ENCODE measurements at regions not wholly inside any gene's neighbourhood (a gene's known extent, or its start where the extent isn't known, plus 50 kb on each side); places are given as distances from the start of the nearest gene placed in this dataset.
"Not testable (repeated sequence)": the region's sequence is repeated elsewhere in the genome, so short reads cannot be mapped to it uniquely, and the experiment has no call there.

- DNase-seq = no peak
Measured at GRCh38 chr5:15333091-15333490, 166.9 kb upstream of the FBXL7 start.

- no peak for DNase-seq
Measured at GRCh38 chr5:15326932-15327331, 173.0 kb upstream of the FBXL7 start.

DNA sequence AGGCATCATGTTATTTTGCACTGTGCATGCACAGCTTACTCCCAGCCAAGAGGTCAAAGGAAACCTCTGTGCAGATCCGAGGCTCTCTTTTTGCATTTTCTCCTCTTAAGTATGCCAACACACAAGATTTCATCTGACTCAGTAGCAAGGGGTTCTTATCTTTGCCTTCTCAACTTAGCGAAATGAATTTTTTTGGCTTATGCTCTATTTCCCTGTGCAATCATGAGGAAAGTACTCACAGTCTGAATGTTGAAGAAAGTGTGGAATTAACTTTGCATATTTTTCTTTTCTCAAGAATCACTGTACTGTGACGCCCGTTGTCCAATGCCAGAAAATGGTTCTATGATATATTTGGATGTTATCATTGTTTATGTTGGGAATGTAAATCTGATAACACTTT, 173.5 kb upstream of the FBXL7 start:
- DNase-seq = no peak

DNA sequence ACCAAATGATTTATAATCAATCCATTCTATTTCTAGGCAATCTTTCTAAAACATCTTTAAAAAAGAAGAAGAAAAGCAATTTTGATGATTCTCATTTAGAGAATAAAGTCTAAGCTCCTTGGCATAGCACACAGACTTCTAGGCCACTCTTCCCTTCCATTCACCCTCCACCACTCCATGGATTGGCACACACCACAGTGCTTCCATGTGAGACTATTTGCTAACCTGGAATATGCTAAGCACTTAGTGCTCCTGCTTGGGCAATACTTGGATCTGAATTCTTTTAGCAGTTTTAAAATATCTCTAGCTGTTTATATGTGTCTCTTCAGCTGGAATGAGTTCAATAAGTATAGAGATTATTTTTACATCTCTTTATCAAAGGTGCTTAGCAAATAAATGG, 177.6 kb upstream of the FBXL7 start:
- DNase-seq = no peak

DNA sequence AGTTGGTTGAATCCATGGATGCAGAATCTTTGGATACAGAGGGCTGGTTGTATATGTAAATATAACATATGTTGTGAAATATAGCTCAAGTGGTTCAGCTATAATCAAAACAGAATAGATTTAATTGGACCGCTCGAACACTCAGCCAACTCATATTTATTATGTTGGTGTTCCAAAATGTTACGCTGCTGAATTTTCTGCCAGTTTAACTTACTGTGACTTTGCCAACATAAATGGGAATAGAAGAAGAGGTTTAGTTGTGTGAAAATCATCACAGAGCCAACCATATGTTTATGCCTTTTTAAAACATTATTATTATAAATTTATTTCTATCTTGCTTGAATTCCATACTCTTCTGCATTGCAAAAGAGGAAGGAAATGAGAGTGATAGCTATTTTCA, 178.2 kb upstream of the FBXL7 start:
- DNase-seq = no peak

- no peak for DNase-seq
Measured at GRCh38 chr5:15320871-15321270, 179.1 kb upstream of the FBXL7 start.

DNA sequence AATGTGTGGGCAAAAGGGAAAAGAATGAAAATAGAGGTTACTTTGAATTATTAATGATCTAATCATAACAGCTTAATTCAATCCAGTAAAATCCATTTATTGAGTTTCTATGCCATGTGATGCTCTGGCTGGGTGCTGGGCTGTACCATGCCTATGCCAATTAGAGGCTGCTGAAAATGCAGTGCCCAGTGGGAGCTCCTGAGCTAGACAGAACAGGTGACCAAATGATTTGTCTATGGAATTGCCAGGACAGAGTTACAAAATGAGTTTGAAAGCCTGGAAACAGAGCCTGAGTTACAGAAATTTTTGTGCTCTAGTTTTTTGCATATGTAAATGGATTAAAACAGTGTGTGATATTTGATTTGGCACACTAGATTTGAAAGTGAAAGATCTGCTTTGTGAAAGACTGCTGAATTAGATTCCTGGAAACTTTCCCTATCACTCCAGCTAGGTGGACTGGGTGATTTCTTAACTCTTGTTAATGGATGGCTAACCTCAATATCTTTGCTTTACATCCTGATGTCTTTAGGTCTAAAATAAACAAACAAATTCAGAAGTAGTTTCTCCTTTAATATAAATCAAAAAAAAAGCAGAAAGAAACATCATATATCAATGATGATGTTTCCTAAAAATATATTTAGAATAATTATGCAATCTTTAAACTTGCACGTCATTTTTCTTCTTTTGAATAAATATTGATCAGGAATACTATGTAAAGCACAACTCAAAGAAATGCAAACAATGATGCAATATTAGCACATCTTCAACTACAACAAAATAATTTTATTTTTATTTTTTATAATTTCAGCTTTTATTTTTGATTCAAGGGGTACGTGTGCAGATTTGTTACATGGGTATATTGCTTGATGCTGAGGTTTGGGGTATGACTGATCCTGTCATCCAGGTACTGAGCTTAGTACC, 194.8 kb upstream of the FBXL7 start:
- no peak for DNase-seq

- DNase-seq = no peak
Measured at GRCh38 chr5:15304066-15304731, 195.8 kb upstream of the FBXL7 start.

DNA sequence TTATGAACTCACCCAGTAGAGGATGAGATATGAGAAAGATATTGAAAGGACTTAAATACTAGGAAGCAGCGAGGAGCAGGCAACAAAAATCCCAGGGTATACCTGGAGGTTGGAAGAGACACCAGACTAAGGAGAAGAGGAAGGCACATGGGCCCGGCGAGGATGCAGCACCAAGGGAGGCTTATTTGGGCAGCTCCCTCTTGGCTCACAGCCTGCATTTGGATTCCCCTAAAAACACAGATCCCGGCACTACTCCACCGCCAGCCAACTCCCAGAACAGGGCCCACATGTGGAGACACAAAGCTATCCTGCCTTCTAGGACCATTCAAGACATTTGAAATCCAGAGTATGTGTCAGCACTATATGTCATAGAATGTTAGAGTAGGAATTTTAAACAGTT, 199.8 kb upstream of the FBXL7 start:
- no peak for DNase-seq

GRCh38 chr5:15290953-15291352, 209.0 kb upstream of the FBXL7 start:
- no peak for DNase-seq

DNA sequence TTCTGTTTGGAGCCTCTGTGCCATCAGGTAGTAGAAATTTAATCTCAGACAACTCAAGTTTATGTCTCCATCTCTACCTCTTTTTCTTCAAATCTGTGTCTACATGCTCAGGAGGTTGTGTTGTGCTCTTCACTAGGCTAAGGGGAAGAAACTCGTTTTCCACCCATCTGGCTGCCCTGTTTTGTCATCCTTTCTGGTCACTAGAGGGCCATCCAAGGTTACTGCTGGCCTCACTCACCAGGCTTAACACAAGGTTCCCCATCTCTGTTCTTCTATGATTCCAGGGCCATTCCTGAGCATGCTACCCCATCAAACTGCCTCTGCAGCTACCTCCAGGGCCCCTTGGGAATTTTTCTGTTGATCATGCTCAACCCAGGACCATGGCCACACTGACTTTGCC, 213.3 kb upstream of the FBXL7 start:
- peak in 1 of 2 experiments; percentile 18 for DNase-seq

DNA sequence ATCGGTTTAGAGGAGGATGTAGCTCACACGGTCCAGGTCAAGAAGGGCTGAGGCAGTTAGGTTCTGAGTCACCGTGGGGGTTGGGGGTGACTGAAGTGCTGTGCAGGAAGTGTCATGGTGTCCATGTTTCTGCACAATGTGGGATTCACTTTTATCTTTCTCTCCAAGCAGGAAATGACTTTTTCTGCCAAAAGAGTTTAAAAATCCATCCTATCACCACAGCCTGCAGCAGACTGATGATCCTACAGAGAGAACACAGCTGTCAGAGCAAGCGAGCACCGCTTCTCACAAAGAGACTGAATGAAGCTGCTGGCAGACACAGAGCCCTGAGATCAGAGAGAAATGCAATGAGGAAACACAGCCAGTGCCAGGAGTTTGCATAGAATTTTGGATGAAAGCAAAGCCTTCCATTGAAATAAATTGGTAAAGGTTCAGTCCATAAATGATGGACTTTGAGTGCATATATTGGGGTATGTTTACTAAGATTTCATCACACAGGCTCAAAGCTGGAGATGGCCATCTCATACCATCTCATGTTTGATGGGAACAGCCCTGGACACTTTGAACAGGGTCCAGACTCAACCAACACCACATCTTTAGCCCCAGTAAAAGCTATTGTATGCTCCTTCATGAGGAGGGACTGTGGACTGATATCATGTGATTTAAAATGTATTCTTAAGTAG, 213.9 kb upstream of the FBXL7 start:
- peak in 1 of 2 experiments; percentile 20 for DNase-seq

DNA sequence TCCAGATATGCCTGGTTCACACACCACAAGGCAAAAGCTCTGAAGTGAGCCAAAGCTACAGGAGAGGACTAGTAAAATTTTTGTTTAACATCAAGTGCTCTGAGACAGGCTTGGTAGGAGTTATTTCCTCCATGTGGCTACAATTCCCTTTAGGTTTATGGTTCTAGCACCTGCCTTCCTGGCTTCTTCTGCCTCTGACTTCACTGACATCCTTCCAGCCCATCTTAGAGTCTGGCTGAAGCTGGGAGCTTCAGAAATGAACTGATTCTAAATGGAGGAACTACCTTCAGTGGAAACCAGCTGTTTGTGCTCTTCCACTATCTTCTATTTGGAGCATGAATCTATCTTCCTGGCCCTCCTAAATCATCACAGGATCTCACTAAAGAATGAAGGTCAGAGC, 215.3 kb upstream of the FBXL7 start:
- no peak for DNase-seq

- DNase-seq = no peak
Measured at GRCh38 chr5:15283076-15283475, 216.9 kb upstream of the FBXL7 start.

DNA sequence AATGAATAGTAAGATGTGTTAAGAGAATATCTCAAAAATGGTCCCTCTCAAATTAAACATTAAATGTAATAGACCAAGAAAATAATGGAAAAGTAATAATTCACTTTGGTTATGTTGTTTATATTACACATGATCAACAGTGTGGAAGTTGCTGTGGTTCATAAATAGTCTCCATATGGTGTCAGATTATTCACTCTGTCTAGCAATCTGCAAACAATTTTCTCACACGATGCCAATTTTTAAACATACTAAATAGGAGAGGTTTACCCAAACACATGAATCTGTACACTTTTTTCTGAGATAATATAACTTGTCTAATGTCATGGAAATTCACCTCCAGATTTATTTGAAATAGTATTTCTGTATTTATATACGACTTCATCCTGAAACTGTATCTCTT, 217.4 kb upstream of the FBXL7 start:
- DNase-seq = no peak

GRCh38 chr5:15271596-15271995, 228.4 kb upstream of the FBXL7 start:
- not testable (repeated sequence) for DNase-seq

GRCh38 chr5:15267966-15268365, 232.0 kb upstream of the FBXL7 start:
- DNase-seq = no peak

DNA sequence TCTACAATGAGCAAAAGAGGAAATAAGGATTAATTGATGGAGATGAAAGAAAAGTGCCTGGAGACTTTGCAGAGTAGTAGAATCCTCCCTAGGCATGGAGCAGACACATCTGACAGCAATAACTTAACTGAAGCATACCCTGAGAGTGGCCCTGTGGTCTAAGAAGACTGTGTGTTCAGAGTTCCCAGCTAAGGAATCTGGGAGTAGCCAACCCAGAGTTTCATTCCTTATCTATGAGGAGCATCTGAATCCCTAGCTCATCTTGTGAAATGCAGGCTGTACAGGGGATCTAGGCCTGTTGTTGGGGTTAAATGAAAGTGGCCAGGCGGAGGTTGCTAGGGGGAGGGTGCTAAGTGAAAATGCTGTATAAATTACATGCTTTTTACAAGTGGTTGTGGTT, 233.1 kb upstream of the FBXL7 start:
- no peak for DNase-seq

GRCh38 chr5:15266229-15266628, 233.8 kb upstream of the FBXL7 start:
- no peak for DNase-seq

- no peak for DNase-seq
Measured at GRCh38 chr5:15263942-15264341, 236.0 kb upstream of the FBXL7 start.

DNA sequence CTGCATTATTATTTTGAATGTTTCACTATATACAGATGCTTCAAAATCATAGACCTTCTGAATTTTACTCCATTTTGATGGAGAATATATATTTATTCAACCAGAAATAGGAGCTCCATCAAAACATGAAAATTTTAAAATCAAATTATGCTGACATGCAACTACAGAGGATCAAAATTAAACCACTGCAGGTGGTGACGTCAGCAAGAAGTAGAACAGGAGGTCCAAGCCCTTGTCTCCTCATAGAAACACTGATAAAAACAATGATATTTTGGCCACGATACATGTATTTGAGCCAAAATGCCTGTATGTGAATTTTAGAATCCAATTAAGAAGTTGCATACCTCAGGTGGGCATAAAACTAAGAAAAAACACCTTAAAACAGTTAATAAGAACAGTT, 236.6 kb upstream of the FBXL7 start:
- DNase-seq = no peak

DNA sequence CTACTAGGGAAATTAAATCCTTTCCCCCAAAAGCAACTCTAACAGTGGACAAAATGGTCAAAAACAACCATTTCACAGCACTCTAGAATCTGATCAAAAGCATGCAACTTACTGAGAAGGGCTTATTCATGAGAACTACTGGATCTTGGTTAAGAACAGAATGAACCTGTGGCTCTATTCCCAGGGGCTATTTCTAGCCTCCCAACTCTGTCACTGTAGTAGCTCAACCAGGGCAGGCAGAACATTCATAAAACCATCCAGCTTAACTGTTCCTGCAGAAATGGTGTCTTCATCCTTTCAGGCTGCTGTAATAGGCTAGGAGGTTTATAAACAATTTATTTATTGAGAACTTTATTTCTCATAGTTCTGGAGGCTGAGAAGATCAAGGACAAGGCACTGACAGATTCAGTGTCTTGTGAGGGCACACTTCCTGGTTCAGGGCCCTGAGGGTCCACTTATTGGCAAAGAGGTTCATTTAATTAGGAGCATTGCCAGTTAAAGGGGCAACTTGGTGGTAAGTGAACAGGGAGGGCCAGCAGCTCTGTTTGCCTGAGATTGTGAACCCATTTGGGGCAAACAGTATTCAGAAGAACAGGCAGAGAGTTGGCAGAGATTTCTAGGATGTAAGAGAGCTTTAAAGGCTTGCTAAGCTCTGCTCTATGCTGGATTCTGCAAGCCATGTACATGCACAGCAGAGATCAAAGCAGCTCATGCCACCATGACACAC, 238.5 kb upstream of the FBXL7 start:
- no peak for DNase-seq
